ENCODE measurements at regions not wholly inside any gene's neighbourhood (a gene's known extent, or its start where the extent isn't known, plus 50 kb on each side); places are given as distances from the start of the nearest gene placed in this dataset.
"Not testable (repeated sequence)": the region's sequence is repeated elsewhere in the genome, so short reads cannot be mapped to it uniquely, and the experiment has no call there.

DNA sequence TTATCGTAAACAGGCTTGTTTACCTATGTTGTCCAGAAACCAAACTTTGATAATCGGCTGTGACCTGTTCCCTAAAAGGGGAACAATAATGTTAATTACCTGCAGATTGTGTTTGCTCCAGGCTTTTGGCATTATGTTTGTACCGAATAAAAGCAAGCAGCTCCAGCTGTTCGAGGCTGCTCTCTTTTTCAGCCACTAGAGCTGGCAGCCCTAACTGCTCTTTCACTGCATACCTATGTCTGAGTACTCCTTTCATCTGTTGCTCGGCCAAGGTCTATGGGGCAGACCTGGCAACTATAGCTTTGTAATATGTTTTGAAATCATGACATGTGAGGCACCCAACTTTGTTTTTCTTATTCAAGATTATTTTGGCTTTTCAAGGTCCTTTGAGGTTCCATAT lies 77.8 kb upstream of the EHBP1 start:
- intact Hi-C loops (cut with DNase I): no loop called here
- ATAC-seq (no peak), DNase-seq (no peak)
- TF ChIP-seq, protein P1, sequence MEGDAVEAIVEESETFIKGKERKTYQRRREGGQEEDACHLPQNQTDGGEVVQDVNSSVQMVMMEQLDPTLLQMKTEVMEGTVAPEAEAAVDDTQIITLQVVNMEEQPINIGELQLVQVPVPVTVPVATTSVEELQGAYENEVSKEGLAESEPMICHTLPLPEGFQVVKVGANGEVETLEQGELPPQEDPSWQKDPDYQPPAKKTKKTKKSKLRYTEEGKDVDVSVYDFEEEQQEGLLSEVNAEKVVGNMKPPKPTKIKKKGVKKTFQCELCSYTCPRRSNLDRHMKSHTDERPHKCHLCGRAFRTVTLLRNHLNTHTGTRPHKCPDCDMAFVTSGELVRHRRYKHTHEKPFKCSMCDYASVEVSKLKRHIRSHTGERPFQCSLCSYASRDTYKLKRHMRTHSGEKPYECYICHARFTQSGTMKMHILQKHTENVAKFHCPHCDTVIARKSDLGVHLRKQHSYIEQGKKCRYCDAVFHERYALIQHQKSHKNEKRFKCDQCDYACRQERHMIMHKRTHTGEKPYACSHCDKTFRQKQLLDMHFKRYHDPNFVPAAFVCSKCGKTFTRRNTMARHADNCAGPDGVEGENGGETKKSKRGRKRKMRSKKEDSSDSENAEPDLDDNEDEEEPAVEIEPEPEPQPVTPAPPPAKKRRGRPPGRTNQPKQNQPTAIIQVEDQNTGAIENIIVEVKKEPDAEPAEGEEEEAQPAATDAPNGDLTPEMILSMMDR (IDR thresholded peaks at IDR 0.05): no peak
- TF ChIP-seq POLR2A (IDR thresholded peaks at IDR 0.05): no peak
- H3K27me3 ChIP-seq: no peaks in the 10 kb centered on the region
- no peak overlapping the region for H3K27ac ChIP-seq
- H3K4me3 ChIP-seq: no peak overlapping the region
- no peaks in the 10 kb centered on the region for H3K4me1 ChIP-seq
- WGBS, 2 donors: 58 to 59% methylated on average over 5 of the region's 5 CpGs
- H3K9me3 ChIP-seq: no peaks in the 10 kb centered on the region
- H3K36me3 ChIP-seq (replicated peaks in 1 of 2; ENCODE audit: insufficient read depth in 1 of 2, low read depth in 2 of 2): no peaks in the 10 kb centered on the region

DNA sequence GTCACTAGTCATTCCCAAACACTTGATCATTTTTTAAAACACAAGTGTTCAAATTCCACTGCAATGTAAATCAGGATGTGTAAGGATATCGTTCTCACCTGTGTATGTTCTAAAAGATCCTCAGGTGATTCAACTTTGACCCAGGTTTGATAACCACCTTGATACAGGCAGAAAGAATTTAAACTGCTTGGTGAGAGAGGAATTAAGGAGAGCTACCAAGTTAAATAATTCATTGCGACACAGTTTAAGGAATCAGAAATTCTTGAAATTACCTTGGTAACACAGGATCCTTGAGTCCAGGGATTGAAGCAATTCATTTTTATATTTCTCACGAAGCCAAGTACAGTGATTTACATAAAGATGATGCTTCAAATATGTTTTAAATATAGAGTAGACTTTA lies 80.7 kb upstream of the EHBP1 start:
- DNase-seq: no peak
- intact Hi-C loops (cut with DNase I): no loop called here

DNA sequence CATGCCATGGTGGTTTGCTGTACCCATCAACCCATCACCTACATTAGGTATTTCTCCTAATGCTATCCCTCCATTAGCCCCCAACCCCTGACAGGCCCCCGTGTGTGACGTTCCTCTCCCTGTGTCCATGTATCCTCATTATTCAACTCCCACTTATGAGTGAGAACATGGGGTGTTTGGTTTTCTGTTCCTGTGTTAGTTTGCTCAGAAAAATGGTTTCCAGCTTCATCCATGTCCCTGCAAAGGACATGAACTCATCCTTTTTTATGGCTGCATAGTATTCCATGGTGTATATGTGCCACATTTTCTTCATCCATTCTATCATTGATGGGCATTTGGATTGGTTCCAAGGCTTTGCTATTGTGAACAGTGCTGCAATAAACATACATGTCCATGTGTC lies 89.0 kb upstream of the EHBP1 start:
- DNase-seq; H3K27ac ChIP-seq; H3K36me3 ChIP-seq (replicated peaks in 1 of 2; ENCODE audit: insufficient read depth in 1 of 2, low read depth in 2 of 2); H3K4me1 ChIP-seq; H3K4me3 ChIP-seq; ATAC-seq; intact Hi-C loops (cut with DNase I); H3K27me3 ChIP-seq; H3K9me3 ChIP-seq: not testable (repeated sequence)
- WGBS, 2 donors: 95 to 98% methylated on average over 2 of the region's 2 CpGs

More for the DNA sequence above, 80.7 kb upstream of the EHBP1 start:
- 45 to 57% methylated on average over 3 of the region's 3 CpGs for WGBS, 2 donors
- H3K9me3 ChIP-seq: no peaks in the 10 kb centered on the region
- no peak overlapping the region for H3K4me3 ChIP-seq
- H3K4me1 ChIP-seq: no peaks in the 10 kb centered on the region
- no peak for ATAC-seq
- TF ChIP-seq, protein P1 (IDR thresholded peaks at IDR 0.05): no peak
- TF ChIP-seq POLR2A (IDR thresholded peaks at IDR 0.05): no peak
- no peaks in the 10 kb centered on the region for H3K36me3 ChIP-seq (replicated peaks in 1 of 2; ENCODE audit: insufficient read depth in 1 of 2, low read depth in 2 of 2)
- H3K27me3 ChIP-seq: no peaks in the 10 kb centered on the region
- H3K27ac ChIP-seq: no peak overlapping the region

DNA sequence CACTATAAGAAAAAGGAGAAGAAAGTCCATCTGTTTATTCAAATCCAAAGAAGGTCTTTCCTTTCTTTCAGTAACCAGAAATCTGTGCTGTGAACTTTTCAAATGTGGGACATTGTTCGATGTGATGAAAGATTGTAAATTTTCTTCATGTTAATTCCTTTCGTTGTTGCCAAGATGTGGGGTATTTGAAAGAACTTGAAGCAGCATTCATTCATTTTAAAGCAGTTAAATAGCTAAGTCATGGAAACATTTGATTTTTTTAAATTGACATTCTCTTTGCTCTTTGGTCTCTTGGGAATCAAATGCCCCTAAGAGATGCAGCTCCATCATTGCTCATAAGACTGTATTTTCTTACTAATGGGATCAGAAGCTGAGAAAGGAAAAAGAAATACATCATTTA lies 93.7 kb upstream of the EHBP1 start:
- Histone ChIP-seq H3K9me3 (no peaks in the 10 kb centered on the region), H3K27me3 (no peaks in the 10 kb centered on the region), H3K4me1 (no peaks in the 10 kb centered on the region), H3K4me3 (no peak overlapping the region), H3K36me3 (replicated peaks in 1 of 2; ENCODE audit: insufficient read depth in 1 of 2, low read depth in 2 of 2) (no peaks in the 10 kb centered on the region), H3K27ac (no peak overlapping the region)
- intact Hi-C loops (cut with DNase I): no loop called here
- WGBS, 2 donors: 83 to 88% methylated on average over 2 of the region's 2 CpGs
- ATAC-seq (no peak), DNase-seq (no peak)
- TF ChIP-seq, protein P1 (IDR thresholded peaks at IDR 0.05): no peak
- no peak for TF ChIP-seq POLR2A (IDR thresholded peaks at IDR 0.05)

DNA sequence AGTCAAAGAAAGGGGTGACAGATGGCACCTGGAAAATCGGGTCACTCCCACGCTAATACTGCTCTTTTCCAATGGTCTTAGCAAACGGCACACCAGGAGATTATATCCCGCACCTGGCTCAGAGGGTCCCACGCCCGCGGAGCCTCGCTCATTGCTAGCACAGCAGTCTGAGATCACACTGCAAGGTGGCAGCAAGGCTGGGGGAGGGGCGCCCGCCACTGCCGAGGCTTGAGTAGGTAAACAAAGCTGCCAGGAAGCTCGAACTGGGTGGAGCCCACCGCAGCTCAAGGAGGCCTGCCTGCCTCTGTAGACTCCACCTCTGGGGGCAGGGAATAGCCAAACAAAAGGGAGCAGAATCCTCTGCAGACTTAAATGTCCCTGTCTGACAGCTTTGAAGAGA lies 99.5 kb upstream of the TMEM17 start:
- 84 to 91% methylated on average over 9 to 13 of the region's 13 CpGs for WGBS, 2 donors
- intact Hi-C loops (cut with DNase I); H3K36me3 ChIP-seq (replicated peaks in 1 of 2; ENCODE audit: insufficient read depth in 1 of 2, low read depth in 2 of 2); H3K4me1 ChIP-seq; H3K4me3 ChIP-seq; H3K27me3 ChIP-seq; DNase-seq; H3K9me3 ChIP-seq; H3K27ac ChIP-seq; ATAC-seq: not testable (repeated sequence)

DNA sequence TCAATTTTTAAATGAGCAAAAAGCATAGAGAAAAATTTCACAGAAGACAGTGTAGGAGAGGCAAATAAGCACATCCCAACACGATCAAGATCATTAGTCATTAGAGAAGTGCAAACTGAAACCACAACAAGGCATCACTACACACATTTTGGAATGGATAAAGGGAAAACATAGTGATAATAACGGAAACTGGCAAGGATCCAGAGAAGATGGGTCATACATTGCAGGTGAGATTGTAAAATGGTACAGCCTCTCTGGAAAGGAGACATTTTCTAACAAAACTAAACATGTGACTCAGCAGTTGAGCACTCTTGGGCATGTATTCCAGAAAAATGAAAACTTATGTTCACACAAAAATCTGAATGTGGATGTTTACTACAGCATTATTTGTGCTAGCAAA lies 98.3 kb upstream of the TMEM17 start:
- Histone ChIP-seq H3K4me3 (no peak overlapping the region), H3K27ac (no peak overlapping the region), H3K27me3 (no peaks in the 10 kb centered on the region), H3K9me3 (no peaks in the 10 kb centered on the region), H3K4me1 (no peaks in the 10 kb centered on the region), H3K36me3 (replicated peaks in 1 of 2; ENCODE audit: insufficient read depth in 1 of 2, low read depth in 2 of 2) (no peaks in the 10 kb centered on the region)
- 60 to 61% methylated on average over 2 of the region's 2 CpGs for WGBS, 2 donors
- DNase-seq (no peak), ATAC-seq (no peak)
- intact Hi-C loops (cut with DNase I): no loop called here
- TF ChIP-seq POLR2A (IDR thresholded peaks at IDR 0.05): no peak
- TF ChIP-seq, protein P1 (IDR thresholded peaks at IDR 0.05): no peak

Measured in body of pancreas (tissue), 4 donors.